ENCODE measurements at regions not wholly inside any gene's neighbourhood (a gene's known extent, or its start where the extent isn't known, plus 50 kb on each side); places are given as distances from the start of the nearest gene placed in this dataset.
"Not testable (repeated sequence)": the region's sequence is repeated elsewhere in the genome, so short reads cannot be mapped to it uniquely, and the experiment has no call there.

- FAIRE-seq, result no peak
- TF ChIP-seq PAX5 (IDR thresholded peaks at IDR 0.05; ENCODE audit: insufficient read depth, low read length, severe bottlenecking) (no peak), POU2F2 (IDR thresholded peaks at IDR 0.05; ENCODE audit: low read depth, low read length) (no peak), SPI1 (IDR thresholded peaks at IDR 0.05; ENCODE audit: low read depth, low read length) (no peak), POLR2A (IDR thresholded peaks at IDR 0.05; ENCODE audit: low read depth, low read length) (no peak), TAF1 (IDR thresholded peaks at IDR 0.05; ENCODE audit: low read depth, low read length) (no peak), POLR2AphosphoS5 (IDR thresholded peaks at IDR 0.05; ENCODE audit: low read depth, low read length) (no peak)
Observed at GRCh38 chr3:62942764-62943163, 67.5 kb upstream of the CADPS start.

DNA sequence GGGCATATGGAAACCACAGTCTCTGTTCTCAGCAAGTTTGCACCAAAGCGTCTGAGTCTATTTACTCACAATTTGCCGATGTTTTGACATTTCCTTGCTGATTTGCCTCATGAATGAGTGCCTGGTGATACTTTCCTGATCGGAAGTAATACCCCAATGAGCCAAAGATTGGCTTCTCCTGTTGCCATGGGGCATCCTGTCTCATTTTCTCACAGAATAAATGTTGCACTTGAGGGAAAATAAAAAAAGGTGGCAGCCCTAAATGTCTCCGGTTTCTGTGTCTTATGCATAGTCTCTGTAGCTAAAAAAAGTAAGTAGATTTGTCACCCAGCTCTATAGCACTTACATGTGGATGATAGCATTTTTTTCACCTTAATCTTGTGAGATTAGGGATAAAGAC, 73.7 kb upstream of the CADPS start:
- FAIRE-seq (no peak), DNase-seq (ENCODE audit: insufficient read length, low spot score) (no peak)
- TF ChIP-seq PAX5 (IDR thresholded peaks at IDR 0.05; ENCODE audit: insufficient read depth, low read length, severe bottlenecking), result no peak
- no peak for TF ChIP-seq POLR2AphosphoS5 (IDR thresholded peaks at IDR 0.05; ENCODE audit: low read depth, low read length)
- TF ChIP-seq SPI1 (IDR thresholded peaks at IDR 0.05; ENCODE audit: low read depth, low read length), result no peak

More at GRCh38 chr3:62942764-62943163, 67.5 kb upstream of the CADPS start:
- no peak for DNase-seq (ENCODE audit: insufficient read length, low spot score)

DNA sequence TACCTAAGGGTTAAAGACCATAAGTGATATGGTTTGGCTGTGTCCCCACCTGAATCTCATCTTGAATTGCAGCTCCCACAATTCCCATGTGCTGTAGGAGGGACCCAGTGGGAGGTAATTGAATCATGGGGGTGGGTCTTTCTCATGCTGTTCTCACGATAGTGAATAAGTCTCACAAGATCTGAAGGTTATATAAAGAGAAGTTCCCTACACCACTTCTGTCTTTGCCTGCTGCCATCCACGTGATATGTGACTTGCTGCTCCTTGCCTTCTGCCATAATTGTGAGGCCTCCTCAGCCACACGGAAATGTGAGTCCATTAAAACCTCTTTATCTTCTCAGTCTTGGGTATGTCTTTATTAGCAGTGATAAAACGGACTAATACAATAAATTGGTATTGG, 75.0 kb upstream of the CADPS start:
- TF ChIP-seq SPI1 (IDR thresholded peaks at IDR 0.05; ENCODE audit: low read depth, low read length), result no peak
- DNase-seq (ENCODE audit: insufficient read length, low spot score) (no peak), FAIRE-seq (no peak)

DNA sequence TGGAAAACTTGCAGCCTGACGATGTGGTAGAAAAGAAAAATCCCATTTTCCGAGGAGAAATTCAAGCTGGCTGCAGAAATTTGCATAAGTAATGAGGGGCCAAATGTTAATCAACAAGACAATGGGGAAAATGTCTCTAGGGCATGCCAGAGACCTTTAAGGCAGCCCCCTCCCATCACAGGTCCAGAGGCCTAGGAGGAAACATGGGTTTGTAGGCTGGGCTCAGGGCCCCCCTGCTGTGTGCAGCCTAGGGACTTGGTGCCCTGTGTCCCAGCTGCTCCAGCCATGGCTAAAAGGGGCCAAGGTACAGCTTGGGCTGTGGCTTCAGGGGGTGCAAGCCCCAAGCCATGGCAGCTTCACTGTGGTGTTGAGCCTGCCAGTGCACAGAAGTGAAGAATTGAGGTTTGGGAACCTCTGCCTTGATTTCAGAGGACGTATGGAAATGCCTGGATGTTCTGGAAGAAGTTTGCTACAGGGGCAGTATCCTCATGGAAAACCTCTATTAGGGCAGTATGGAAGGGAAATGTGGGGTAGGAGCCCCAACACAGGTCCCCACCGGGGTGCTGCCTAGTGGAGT, 75.9 kb upstream of the CADPS start:
- no peak for TF ChIP-seq POLR2A (IDR thresholded peaks at IDR 0.05; ENCODE audit: low read depth, low read length)
- no peak for TF ChIP-seq PAX5 (IDR thresholded peaks at IDR 0.05; ENCODE audit: insufficient read depth, low read length, severe bottlenecking)
- TF ChIP-seq SPI1 (IDR thresholded peaks at IDR 0.05; ENCODE audit: low read depth, low read length), result no peak
- no peak for TF ChIP-seq POU2F2 (IDR thresholded peaks at IDR 0.05; ENCODE audit: low read depth, low read length)
- TF ChIP-seq POLR2AphosphoS5 (IDR thresholded peaks at IDR 0.05; ENCODE audit: low read depth, low read length), result no peak
- TF ChIP-seq TAF1 (IDR thresholded peaks at IDR 0.05; ENCODE audit: low read depth, low read length), result no peak
- no peak for DNase-seq (ENCODE audit: insufficient read length, low spot score)
- no peak for FAIRE-seq

DNA sequence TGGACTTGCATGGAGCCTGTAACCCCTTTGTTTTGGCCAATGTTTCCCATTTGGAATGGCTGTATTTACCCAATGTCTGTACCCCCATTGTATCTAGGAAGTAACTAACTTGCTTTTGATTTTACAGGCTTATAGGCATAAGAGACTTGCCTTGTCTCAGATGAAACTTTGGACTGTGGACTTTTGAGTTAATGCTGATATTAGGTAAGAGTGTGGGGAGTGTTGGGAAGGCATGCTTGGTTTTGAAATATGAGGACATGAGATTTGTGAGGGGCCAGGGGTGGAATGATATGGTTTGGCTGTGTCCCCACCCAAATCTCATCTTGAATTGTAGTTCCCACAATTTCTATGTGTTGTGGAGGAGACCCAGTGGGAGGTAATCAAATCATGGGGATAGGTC, 76.7 kb upstream of the CADPS start:
- not testable (repeated sequence) for DNase-seq (ENCODE audit: insufficient read length, low spot score); FAIRE-seq

DNA sequence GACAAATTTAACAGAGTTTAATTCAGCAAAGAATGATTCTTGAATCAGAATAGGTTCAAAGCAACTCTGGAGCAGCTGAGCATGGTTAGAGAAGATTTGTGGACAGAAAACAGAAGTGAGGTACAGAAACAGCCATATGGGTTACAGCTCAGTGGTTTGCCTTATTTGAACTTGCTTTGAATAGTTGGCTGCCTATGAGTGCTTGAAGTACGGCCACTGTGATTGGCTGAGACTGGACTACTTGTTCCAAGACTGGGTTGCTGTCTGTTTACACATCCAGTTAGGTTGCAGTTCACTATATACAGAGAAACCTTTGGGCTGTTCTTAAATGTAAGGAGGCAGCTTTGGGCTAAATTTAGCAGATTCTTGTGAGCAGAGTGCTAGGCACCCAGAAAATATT, 79.4 kb upstream of the CADPS start:
- TF ChIP-seq TAF1 (IDR thresholded peaks at IDR 0.05; ENCODE audit: low read depth, low read length) (no peak), POU2F2 (IDR thresholded peaks at IDR 0.05; ENCODE audit: low read depth, low read length) (no peak), POLR2A (IDR thresholded peaks at IDR 0.05; ENCODE audit: low read depth, low read length) (no peak), POLR2AphosphoS5 (IDR thresholded peaks at IDR 0.05; ENCODE audit: low read depth, low read length) (no peak), SPI1 (IDR thresholded peaks at IDR 0.05; ENCODE audit: low read depth, low read length) (no peak), PAX5 (IDR thresholded peaks at IDR 0.05; ENCODE audit: insufficient read depth, low read length, severe bottlenecking) (no peak)
- FAIRE-seq (no peak), DNase-seq (ENCODE audit: insufficient read length, low spot score) (no peak)

DNA sequence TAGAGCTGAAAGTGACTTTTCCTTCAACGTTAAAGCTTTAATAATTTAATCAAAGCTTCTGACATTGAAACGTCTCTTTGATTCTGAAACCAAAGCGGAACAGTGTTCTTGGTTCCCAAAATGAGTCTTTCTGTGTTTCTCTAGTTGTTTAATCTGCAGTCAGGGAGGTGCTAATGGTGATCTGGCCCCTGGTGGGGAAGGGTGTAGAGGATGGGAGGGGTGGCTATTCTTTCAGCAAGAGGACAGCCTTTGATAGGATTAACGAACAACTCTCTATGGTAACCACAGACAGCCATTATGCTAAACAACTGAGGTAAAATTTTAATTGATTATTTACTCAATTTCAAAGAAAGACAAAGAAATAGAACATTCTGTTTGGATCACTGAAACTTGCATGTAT, 79.9 kb upstream of the CADPS start:
- DNase-seq (ENCODE audit: insufficient read length, low spot score) (no peak), FAIRE-seq (no peak)
- TF ChIP-seq TAF1 (IDR thresholded peaks at IDR 0.05; ENCODE audit: low read depth, low read length) (no peak), POLR2AphosphoS5 (IDR thresholded peaks at IDR 0.05; ENCODE audit: low read depth, low read length) (no peak), PAX5 (IDR thresholded peaks at IDR 0.05; ENCODE audit: insufficient read depth, low read length, severe bottlenecking) (no peak)

DNA sequence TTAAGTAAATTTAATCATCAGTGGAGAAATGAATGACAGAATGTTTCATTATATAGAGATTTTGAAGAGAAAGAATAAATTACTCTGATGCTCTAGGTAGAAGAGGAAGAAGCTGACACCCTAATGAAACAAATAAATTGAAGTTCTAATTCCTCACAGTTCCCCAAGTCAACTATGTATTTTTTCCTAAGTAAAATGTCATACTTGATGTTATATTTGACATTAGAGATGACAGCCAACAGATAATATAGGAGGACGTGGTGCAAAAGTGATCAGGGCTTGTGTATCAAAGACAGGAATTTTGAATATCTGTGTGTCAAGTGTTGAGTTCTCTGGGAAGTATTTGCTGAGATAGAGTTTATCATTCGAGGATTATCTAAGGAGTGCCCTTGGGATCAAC, 81.2 kb upstream of the CADPS start:
- FAIRE-seq (no peak), DNase-seq (ENCODE audit: insufficient read length, low spot score) (no peak)
- TF ChIP-seq POLR2A (IDR thresholded peaks at IDR 0.05; ENCODE audit: low read depth, low read length) (no peak), TAF1 (IDR thresholded peaks at IDR 0.05; ENCODE audit: low read depth, low read length) (no peak), SPI1 (IDR thresholded peaks at IDR 0.05; ENCODE audit: low read depth, low read length) (no peak), POU2F2 (IDR thresholded peaks at IDR 0.05; ENCODE audit: low read depth, low read length) (no peak), PAX5 (IDR thresholded peaks at IDR 0.05; ENCODE audit: insufficient read depth, low read length, severe bottlenecking) (no peak), POLR2AphosphoS5 (IDR thresholded peaks at IDR 0.05; ENCODE audit: low read depth, low read length) (no peak)

DNA sequence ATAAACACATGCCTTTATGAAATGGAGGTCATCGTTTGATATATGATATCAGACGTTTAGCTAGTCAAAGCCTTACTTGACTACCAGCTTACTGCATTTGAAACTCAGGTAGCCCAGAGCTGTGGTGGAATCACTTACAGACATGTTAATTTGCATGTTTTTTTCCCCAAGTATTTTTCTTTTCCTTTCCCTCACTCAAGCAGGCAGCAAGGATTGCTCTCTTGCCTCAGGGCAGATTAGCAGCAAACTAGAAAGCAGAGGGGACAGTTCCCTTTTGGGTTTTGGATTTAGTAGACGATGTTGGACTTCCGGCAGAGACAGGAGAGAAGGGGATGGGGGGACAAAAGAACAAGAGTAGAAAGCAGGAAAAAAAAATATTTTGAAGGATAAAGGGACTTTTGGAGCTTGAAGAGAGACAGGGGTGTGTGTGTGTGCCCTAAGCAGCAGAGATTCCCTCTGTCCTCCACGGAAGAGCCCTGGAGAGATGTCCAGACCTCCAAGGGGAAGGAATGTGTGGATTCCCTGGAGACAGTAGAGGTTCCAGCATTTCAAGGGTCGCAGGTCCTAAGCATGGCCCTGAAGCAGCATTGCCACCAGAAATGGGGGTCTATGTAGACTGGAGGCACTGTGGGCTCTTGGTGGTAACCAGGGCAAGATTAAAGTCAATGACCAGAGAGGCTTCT, 86.8 kb upstream of the CADPS start:
- FAIRE-seq, result no peak
- no peak for TF ChIP-seq SPI1 (IDR thresholded peaks at IDR 0.05; ENCODE audit: low read depth, low read length)

GRCh38 chr3:62962714-62963113, 87.5 kb upstream of the CADPS start:
- no peak for TF ChIP-seq SPI1 (IDR thresholded peaks at IDR 0.05; ENCODE audit: low read depth, low read length)
- TF ChIP-seq POLR2A (IDR thresholded peaks at IDR 0.05; ENCODE audit: low read depth, low read length), result no peak
- no peak for TF ChIP-seq PAX5 (IDR thresholded peaks at IDR 0.05; ENCODE audit: insufficient read depth, low read length, severe bottlenecking)
- no peak for TF ChIP-seq POU2F2 (IDR thresholded peaks at IDR 0.05; ENCODE audit: low read depth, low read length)
- no peak for TF ChIP-seq POLR2AphosphoS5 (IDR thresholded peaks at IDR 0.05; ENCODE audit: low read depth, low read length)
- no peak for TF ChIP-seq TAF1 (IDR thresholded peaks at IDR 0.05; ENCODE audit: low read depth, low read length)
- FAIRE-seq, result no peak
- DNase-seq (ENCODE audit: insufficient read length, low spot score), result no peak

More for the DNA sequence above, 86.8 kb upstream of the CADPS start:
- no peak for DNase-seq (ENCODE audit: insufficient read length, low spot score)

- no peak for DNase-seq (ENCODE audit: insufficient read length, low spot score)
- FAIRE-seq, result no peak
- no peak for TF ChIP-seq SPI1 (IDR thresholded peaks at IDR 0.05; ENCODE audit: low read depth, low read length)
- TF ChIP-seq TAF1 (IDR thresholded peaks at IDR 0.05; ENCODE audit: low read depth, low read length), result no peak
- TF ChIP-seq PAX5 (IDR thresholded peaks at IDR 0.05; ENCODE audit: insufficient read depth, low read length, severe bottlenecking), result no peak
- TF ChIP-seq POLR2A (IDR thresholded peaks at IDR 0.05; ENCODE audit: low read depth, low read length), result no peak
- no peak for TF ChIP-seq POU2F2 (IDR thresholded peaks at IDR 0.05; ENCODE audit: low read depth, low read length)
- no peak for TF ChIP-seq POLR2AphosphoS5 (IDR thresholded peaks at IDR 0.05; ENCODE audit: low read depth, low read length)
Observed at GRCh38 chr3:62965311-62965710, 90.1 kb upstream of the CADPS start.
